Activated B cell treated with CpG ODN at 0.5 μM for 24 hours (primary cell): ENCODE measurements at regions not wholly inside any gene's neighbourhood (a gene's known extent, or its start where the extent isn't known, plus 50 kb on each side); places are given as distances from the start of the nearest gene placed in this dataset.

Experiments
- ATAC-seq: fragments of 200-7000 bp; cut with Tn5 transposase; one replicate; pipeline ENCODE4 v1.10.0; 2021; ENCODE audit warnings: low read depth, mild to moderate bottlenecking, moderate library complexity
- CTCF ChIA-PET: fragments of 350-600 bp; sonication (Branson Sonifier 250); formaldehyde crosslinking; loops from one replicate; lab custom pipeline; 2021; ENCODE audit warnings: antibody characterized with exemption; lab: Charles Lee
- POLR2A ChIA-PET: fragments of 350-600 bp; sonication (Branson Sonifier 250); formaldehyde crosslinking; loops from one replicate; lab custom pipeline; 2021; ENCODE audit warnings: antibody characterized with exemption; lab: Charles Lee
- DNase-seq: peaks from one replicate; pipeline ENCODE4 v3.0.0; 2022
- H3K27ac Mint-ChIP-seq: one replicate; pipeline ENCODE4 v1.8.0; 2020; ENCODE audit warnings: mixed read lengths
- H3K27me3 Mint-ChIP-seq: one replicate; pipeline ENCODE4 v1.8.0; 2021; ENCODE audit warnings: mixed read lengths
- H3K36me3 Mint-ChIP-seq: one replicate; pipeline ENCODE4 v1.8.0; 2021; ENCODE audit warnings: low read depth, mixed read lengths
- H3K4me1 Mint-ChIP-seq: one replicate; pipeline ENCODE4 v1.8.0; 2021; ENCODE audit warnings: mixed read lengths
- H3K4me3 Mint-ChIP-seq: one replicate; pipeline ENCODE4 v1.8.0; 2020; ENCODE audit warnings: mild to moderate bottlenecking, mixed read lengths
- H3K9me3 Mint-ChIP-seq: one replicate; pipeline ENCODE4 v1.8.0; 2020; ENCODE audit warnings: mixed read lengths
- CTCF ChIP-seq: fragments of 200-600 bp; IDR thresholded peaks from one replicate; pipeline ENCODE4 v1.8.0; 2022; ENCODE audit warnings: antibody characterized with exemption, mild to moderate bottlenecking
- intact Hi-C: fragments of 100-400 bp; cut with micrococcal nuclease; formaldehyde crosslinking; loops from one replicate; pipeline ENCODE4 v1.15.1; 2024

- H3K4me1 Mint-ChIP-seq: no peaks in the 10 kb centered on the region
- CTCF ChIA-PET: no interaction called here
- TF ChIP-seq CTCF: no peak
Measured at GRCh38 chr15:98268163-98268562, 307.7 kb downstream of the ARRDC4 start.

DNA sequence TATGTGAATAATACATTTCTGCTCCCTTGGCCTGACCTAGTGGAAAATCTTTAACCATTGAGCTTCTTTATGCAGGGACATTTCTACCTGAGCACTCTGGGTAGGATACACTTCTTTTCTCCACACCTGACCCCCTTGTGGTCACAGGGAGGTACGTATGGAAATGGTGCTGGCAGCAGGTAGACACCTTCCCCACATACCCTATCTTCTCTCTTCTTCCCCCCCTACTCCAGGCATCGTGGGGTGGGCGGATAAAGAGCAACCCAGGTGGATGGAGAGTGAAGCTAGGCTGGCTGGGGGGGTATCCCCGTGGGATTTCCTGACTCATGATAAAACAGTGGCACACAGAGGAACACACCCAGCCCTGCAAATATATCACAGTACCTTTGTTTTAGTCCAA lies 312.1 kb downstream of the ARRDC4 start:
- H3K27me3 Mint-ChIP-seq: no peaks in the 10 kb centered on the region

More at GRCh38 chr15:98268163-98268562, 307.7 kb downstream of the ARRDC4 start:
- Mint-ChIP-seq H3K36me3 (no peaks in the 10 kb centered on the region), H3K4me3 (no peak overlapping the region), H3K27me3 (no peaks in the 10 kb centered on the region), H3K27ac (no peak overlapping the region), H3K9me3 (peaks cover 18% of the 10 kb centered on the region)
- POLR2A ChIA-PET: no interaction called here
- intact Hi-C loops: no loop called here
- ATAC-seq (no peak), DNase-seq (no peak)

DNA sequence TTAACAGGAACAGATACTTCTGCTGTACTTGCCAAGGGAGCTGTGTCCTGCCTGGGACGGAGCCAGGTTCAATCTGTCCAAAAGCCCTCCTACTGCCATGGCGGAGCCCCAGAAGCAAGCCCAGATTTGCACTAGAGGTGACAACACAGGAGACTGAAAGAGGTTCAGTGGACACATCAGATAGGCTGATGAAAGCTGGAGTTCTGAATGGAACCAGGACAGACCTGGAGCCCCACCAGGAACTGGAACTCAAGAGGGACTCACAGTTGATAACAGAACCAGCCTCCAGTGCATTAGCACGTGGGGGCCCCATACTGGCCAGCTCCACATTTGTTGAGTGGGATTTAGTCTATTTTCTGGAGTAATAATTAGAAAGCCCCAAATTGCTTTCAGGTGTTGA lies 315.5 kb downstream of the ARRDC4 start:
- ChIA-PET CTCF (no interaction called here), POLR2A (no interaction called here)
- peaks cover 2% of the 10 kb centered on the region for H3K9me3 Mint-ChIP-seq
- DNase-seq (no peak), ATAC-seq (no peak)
- no peak for TF ChIP-seq CTCF
- H3K4me3 Mint-ChIP-seq: no peak overlapping the region
- H3K27ac Mint-ChIP-seq: no peak overlapping the region
- no peaks in the 10 kb centered on the region for H3K36me3 Mint-ChIP-seq
- peaks cover 1% of the 10 kb centered on the region for H3K4me1 Mint-ChIP-seq
- H3K27me3 Mint-ChIP-seq: no peaks in the 10 kb centered on the region
- intact Hi-C loops: no loop called here

More for the DNA sequence above, 312.1 kb downstream of the ARRDC4 start:
- DNase-seq (no peak), ATAC-seq (no peak)
- intact Hi-C loops: no loop called here
- Mint-ChIP-seq H3K27ac (no peak overlapping the region), H3K9me3 (peaks cover 3% of the 10 kb centered on the region), H3K36me3 (no peaks in the 10 kb centered on the region), H3K4me1 (no peaks in the 10 kb centered on the region), H3K4me3 (no peak overlapping the region)
- ChIA-PET CTCF (no interaction called here), POLR2A (no interaction called here)
- no peak for TF ChIP-seq CTCF

DNA sequence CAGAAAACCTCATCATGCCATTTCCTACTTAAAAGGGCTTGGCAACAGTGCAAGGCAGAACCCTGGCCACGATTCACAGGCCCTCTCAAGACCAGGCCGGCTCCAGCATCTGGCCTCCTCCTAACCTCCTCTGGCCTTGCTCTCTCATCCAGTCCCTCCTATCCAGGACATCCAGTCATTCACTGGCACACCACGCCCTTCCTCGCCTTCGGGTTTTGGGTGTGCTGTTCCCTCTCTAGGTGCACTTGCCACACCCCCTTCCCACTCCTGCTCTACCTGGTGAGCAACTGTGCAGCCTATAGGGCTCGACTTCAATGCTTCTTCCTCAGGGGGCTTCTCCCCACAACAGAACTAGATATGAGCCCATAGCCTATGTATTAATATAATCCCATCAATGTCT lies 317.1 kb downstream of the ARRDC4 start:
- H3K27me3 Mint-ChIP-seq: no peaks in the 10 kb centered on the region
- ChIA-PET CTCF (no interaction called here), POLR2A (no interaction called here)
- H3K27ac Mint-ChIP-seq: no peak overlapping the region
- no peak for TF ChIP-seq CTCF
- H3K36me3 Mint-ChIP-seq: no peaks in the 10 kb centered on the region
- no peak overlapping the region for H3K4me3 Mint-ChIP-seq
- intact Hi-C loops: no loop called here
- DNase-seq (no peak), ATAC-seq (no peak)
- peaks cover 6% of the 10 kb centered on the region for H3K9me3 Mint-ChIP-seq
- H3K4me1 Mint-ChIP-seq: peaks cover 4% of the 10 kb centered on the region

DNA sequence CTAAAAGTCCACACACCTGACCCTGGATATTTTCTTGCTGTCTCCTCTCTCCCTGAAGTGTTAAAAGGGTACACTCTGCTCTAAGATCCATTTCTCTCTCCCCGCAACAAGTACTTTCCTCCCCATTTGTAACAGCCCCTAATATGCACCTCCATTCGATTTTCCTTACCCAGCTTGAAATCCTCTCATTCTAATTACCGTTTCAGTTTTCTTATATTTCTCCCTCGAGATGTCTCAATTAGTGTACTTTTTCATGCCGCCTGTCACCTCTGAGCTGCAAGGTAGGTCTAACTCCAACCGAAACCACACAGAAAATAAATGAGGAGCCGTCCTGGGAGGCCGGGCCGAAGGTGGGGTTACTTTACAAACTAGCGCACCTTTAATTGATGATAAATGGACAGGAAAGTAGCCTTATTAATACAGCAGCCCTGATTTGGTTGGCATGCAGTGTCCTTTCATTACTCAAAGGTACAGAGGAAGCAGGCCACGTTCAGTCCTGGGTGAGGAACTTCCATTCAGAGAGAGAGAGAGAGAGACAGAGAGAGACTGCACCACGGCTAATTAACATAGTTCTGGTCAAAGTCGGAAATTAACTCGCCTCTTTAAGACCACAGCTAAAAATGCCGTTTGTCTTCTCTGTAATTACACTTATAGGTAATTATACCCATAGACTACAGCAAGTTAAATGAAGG lies 319.9 kb downstream of the ARRDC4 start:
- Mint-ChIP-seq H3K27ac (no peak overlapping the region), H3K27me3 (no peaks in the 10 kb centered on the region), H3K9me3 (peaks cover 6% of the 10 kb centered on the region), H3K36me3 (no peaks in the 10 kb centered on the region), H3K4me3 (no peak overlapping the region), H3K4me1 (peaks cover 4% of the 10 kb centered on the region)
- POLR2A ChIA-PET: no interaction called here
- TF ChIP-seq CTCF: no peak
- intact Hi-C loops: no loop called here
- ATAC-seq (no peak), DNase-seq (no peak)
- CTCF ChIA-PET: no interaction called here
